Body of pancreas (tissue), 4 donors: ENCODE measurements at regions not wholly inside any gene's neighbourhood (a gene's known extent, or its start where the extent isn't known, plus 50 kb on each side); places are given as distances from the start of the nearest gene placed in this dataset.

Experiments used
- ATAC-seq: fragments of 150-250 bp; one replicate; pipeline ENCODE4 v1.9.1; 2016
- DNase-seq, 4 donors: peaks; one replicate each; pipeline ENCODE4 v3.0.0-alpha.2; 2019
- H3K27ac ChIP-seq, 4 donors: fragments of 200-600 bp; sonication (generic); 1 replicate in 3 of 4; 2 replicates in 1 of 4; pipeline versions ENCODE4 v1.5.1 to v1.6.1; 2016 to 2019; ENCODE audit warnings: mild to moderate bottlenecking in 1 of 4, mixed read lengths in 1 of 4, moderate library complexity in 1 of 4
- H3K27me3 ChIP-seq, 2 donors: fragments of 200-600 bp; sonication (generic); one replicate each; pipeline ENCODE4 v1.6.0; 2016; ENCODE audit warnings: mild to moderate bottlenecking in 1 of 2
- H3K36me3 ChIP-seq, 2 donors: fragments of 200-600 bp; sonication (generic); replicated peaks in 1 of 2; 2 replicates each; pipeline ENCODE4 v1.5.1; 2016; ENCODE audit warnings: low read depth in 2 of 2; ENCODE audit not compliant: insufficient read depth in 1 of 2
- H3K4me1 ChIP-seq: fragments of 200-600 bp; sonication (generic); one replicate; pipeline ENCODE4 v1.6.0; 2016
- H3K4me3 ChIP-seq, 2 donors: fragments of 200-600 bp; sonication (generic); 1 replicate in 1 of 2; 2 replicates in 1 of 2; pipeline ENCODE4 v1.5.1; 2016 to 2019
- H3K9me3 ChIP-seq, 3 donors: fragments of 200-600 bp; sonication (generic); 1 replicate in 2 of 3; 2 replicates in 1 of 3; pipeline ENCODE4 v1.5.1; 2016
- POLR2A ChIP-seq, 3 donors: fragments of 450-650 bp; IDR thresholded peaks; one replicate each; pipeline ENCODE4 v1.6.1; 2016; ENCODE audit warnings: antibody characterized with exemption in 3 of 3, mild to moderate bottlenecking in 2 of 3
- WGBS, 2 donors: methylation state at CpG; one replicate each; pipeline ENCODE4 v1.1.5; 2017; 5-methylcytosine and 5-hydroxymethylcytosine counted together
- intact Hi-C: fragments of 100-400 bp; cut with DNase I; formaldehyde crosslinking; loops from one replicate; pipeline ENCODE4 v1.15.1; 2023
- TF ChIP-seq, protein P1 (sequence below), 7 experiments: fragments of 450-650 bp in 4 of 7; fragments of 200-600 bp in 3 of 7; sonication (generic) in 3 of 7; IDR thresholded peaks; one replicate each; pipeline ENCODE4 v1.5.1; 2016 to 2019; ENCODE audit warnings: antibody characterized with exemption in 7 of 7

DNA sequence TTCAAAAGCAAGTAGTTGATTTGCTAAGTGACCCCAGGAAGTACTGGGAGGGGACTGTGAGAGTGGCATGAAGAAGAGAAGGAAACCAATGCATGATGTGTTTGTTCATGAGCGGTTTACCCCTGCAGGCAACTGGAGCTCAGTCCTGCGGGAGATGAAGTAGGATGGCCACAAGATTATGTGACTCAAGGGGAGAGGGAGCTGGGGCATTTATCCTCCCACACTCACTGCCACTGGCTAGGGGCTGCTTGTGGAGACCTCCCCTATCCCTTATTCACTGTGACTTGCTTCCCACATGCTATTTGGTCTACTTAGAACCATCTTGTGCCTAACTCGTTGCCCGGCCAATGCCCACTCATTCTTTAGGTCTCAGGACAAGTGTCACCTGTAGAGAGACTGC is 60.6 kb upstream of the TRIO start:
- Histone ChIP-seq H3K4me3 (no peak overlapping the region), H3K9me3 (no peaks in the 10 kb centered on the region), H3K4me1 (no peaks in the 10 kb centered on the region), H3K36me3 (no peaks in the 10 kb centered on the region), H3K27ac (no peak overlapping the region), H3K27me3 (no peaks in the 10 kb centered on the region)
- 64 to 74% methylated on average over 4 of the region's 4 CpGs for WGBS, 2 donors
- intact Hi-C loops = no loop called here
- ATAC-seq (no peak), DNase-seq (no peak)
- TF ChIP-seq, protein P1, sequence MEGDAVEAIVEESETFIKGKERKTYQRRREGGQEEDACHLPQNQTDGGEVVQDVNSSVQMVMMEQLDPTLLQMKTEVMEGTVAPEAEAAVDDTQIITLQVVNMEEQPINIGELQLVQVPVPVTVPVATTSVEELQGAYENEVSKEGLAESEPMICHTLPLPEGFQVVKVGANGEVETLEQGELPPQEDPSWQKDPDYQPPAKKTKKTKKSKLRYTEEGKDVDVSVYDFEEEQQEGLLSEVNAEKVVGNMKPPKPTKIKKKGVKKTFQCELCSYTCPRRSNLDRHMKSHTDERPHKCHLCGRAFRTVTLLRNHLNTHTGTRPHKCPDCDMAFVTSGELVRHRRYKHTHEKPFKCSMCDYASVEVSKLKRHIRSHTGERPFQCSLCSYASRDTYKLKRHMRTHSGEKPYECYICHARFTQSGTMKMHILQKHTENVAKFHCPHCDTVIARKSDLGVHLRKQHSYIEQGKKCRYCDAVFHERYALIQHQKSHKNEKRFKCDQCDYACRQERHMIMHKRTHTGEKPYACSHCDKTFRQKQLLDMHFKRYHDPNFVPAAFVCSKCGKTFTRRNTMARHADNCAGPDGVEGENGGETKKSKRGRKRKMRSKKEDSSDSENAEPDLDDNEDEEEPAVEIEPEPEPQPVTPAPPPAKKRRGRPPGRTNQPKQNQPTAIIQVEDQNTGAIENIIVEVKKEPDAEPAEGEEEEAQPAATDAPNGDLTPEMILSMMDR (IDR thresholded peaks at IDR 0.05) = no peak
- TF ChIP-seq POLR2A (IDR thresholded peaks at IDR 0.05) = no peak

DNA sequence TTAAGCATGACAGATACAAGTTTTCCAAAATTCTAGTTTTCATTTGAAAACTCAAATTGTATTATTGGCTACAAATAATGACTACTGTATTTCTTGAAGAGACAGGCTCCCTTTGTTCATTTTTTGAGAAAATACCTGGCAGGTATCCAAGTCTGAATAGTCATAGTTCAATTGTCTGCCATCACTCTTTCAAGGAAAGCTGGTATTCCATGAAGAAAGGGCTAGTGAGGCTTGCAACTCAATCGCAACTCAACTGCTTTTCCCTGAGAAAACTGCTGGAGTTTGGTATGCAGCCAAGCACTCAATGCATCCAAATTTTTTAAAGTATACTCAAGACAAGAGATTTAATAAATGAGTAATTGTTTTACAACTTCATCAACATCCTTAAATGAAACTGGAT is 61.4 kb upstream of the TRIO start:
- 40 to 48% methylated on average over 1 of the region's 1 CpG for WGBS, 2 donors
- intact Hi-C loops = no loop called here
- H3K9me3 ChIP-seq = no peaks in the 10 kb centered on the region
- no peaks in the 10 kb centered on the region for H3K27me3 ChIP-seq
- no peaks in the 10 kb centered on the region for H3K4me1 ChIP-seq
- ATAC-seq (no peak), DNase-seq (no peak)
- no peak overlapping the region for H3K27ac ChIP-seq
- H3K4me3 ChIP-seq = no peak overlapping the region
- no peaks in the 10 kb centered on the region for H3K36me3 ChIP-seq
- no peak for TF ChIP-seq POLR2A (IDR thresholded peaks at IDR 0.05)
- TF ChIP-seq, protein P1 (IDR thresholded peaks at IDR 0.05) = no peak

DNA sequence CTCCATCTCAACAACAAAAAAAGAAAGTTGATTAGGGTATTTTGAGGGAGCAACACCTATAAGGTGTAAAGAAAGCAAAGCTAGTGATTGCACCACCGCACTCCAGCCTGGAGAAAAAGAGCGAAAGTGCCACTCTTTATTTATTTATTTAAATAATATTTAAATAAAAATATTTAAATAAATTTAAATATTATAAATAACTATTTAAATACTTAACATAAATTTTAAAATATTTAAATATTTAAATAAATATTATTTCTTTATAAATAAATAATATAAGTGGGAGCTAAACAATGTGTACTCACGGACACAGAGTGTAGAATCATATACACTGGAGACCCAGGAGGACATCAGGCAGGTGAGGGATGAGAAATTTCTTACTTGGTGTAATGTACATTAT is 64.4 kb upstream of the TRIO start:
- Histone ChIP-seq H3K9me3 (no peaks in the 10 kb centered on the region), H3K27ac (no peak overlapping the region), H3K27me3 (no peaks in the 10 kb centered on the region), H3K4me3 (no peak overlapping the region), H3K4me1 (no peaks in the 10 kb centered on the region), H3K36me3 (no peaks in the 10 kb centered on the region)
- ATAC-seq (no peak), DNase-seq (no peak)
- WGBS, 2 donors = 93 to 96% methylated on average over 3 of the region's 3 CpGs
- intact Hi-C loops = no loop called here
- TF ChIP-seq, protein P1 (IDR thresholded peaks at IDR 0.05) = no peak
- TF ChIP-seq POLR2A (IDR thresholded peaks at IDR 0.05) = no peak

DNA sequence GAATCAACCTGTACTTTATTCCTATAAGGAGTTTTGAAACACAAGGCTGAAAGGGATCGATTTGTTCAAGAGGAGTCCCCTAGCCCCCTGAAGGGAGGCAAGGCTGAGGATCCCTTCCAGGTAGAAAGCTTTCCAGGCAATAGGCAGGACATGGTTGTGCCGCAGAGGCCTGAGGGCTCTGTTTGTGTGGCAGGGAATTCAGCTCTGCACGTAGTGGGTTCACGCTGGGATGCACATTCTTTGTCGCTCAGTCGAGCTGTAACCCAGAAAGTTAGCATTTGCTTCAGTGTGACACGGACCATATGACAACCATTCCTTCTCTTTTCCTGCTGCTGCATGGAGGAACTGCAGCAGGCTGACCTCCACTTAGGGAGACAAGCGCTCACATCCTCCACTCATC is 65.6 kb upstream of the TRIO start:
- intact Hi-C loops = no loop called here
- H3K4me1 ChIP-seq = no peaks in the 10 kb centered on the region
- H3K9me3 ChIP-seq = no peaks in the 10 kb centered on the region
- WGBS, 2 donors = 74 to 81% methylated on average over 7 to 8 of the region's 8 CpGs
- TF ChIP-seq, protein P1 (IDR thresholded peaks at IDR 0.05) = no peak
- no peak for TF ChIP-seq POLR2A (IDR thresholded peaks at IDR 0.05)
- H3K36me3 ChIP-seq = no peaks in the 10 kb centered on the region
- no peak overlapping the region for H3K4me3 ChIP-seq
- H3K27ac ChIP-seq = no peak overlapping the region
- DNase-seq (no peak), ATAC-seq (no peak)
- H3K27me3 ChIP-seq = no peaks in the 10 kb centered on the region

DNA sequence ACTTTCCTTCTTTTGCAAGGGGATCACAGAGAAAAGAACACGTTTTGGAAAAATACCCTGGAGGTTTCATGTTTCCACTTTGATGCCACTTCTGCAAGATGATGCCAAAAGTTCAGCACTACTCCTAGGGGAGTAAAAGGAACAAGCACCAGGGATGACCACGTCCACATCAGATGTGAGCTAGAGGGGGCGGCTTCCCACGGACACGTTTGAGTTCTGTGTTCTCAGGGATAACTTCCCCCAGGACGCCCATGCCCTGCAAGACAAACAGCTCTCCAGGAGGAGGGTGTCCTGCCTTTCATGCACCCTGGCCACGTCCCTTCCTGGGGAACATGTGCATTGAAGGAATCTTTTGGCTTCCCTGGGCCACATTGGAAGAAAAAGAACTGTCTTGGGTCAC is 66.6 kb upstream of the TRIO start:
- Histone ChIP-seq H3K9me3 (no peaks in the 10 kb centered on the region), H3K36me3 (no peaks in the 10 kb centered on the region), H3K27me3 (no peaks in the 10 kb centered on the region), H3K27ac (no peak overlapping the region), H3K4me1 (no peaks in the 10 kb centered on the region), H3K4me3 (no peak overlapping the region)
- no peak for DNase-seq
- intact Hi-C loops = no loop called here
- TF ChIP-seq, protein P1 (IDR thresholded peaks at IDR 0.05) = no peak
- TF ChIP-seq POLR2A (IDR thresholded peaks at IDR 0.05) = no peak
- ATAC-seq = no peak
- 58 to 60% methylated on average over 5 to 7 of the region's 7 CpGs for WGBS, 2 donors
